ENCODE measurements at regions not wholly inside any gene's neighbourhood (a gene's known extent, or its start where the extent isn't known, plus 50 kb on each side); places are given as distances from the start of the nearest gene placed in this dataset.

DNA sequence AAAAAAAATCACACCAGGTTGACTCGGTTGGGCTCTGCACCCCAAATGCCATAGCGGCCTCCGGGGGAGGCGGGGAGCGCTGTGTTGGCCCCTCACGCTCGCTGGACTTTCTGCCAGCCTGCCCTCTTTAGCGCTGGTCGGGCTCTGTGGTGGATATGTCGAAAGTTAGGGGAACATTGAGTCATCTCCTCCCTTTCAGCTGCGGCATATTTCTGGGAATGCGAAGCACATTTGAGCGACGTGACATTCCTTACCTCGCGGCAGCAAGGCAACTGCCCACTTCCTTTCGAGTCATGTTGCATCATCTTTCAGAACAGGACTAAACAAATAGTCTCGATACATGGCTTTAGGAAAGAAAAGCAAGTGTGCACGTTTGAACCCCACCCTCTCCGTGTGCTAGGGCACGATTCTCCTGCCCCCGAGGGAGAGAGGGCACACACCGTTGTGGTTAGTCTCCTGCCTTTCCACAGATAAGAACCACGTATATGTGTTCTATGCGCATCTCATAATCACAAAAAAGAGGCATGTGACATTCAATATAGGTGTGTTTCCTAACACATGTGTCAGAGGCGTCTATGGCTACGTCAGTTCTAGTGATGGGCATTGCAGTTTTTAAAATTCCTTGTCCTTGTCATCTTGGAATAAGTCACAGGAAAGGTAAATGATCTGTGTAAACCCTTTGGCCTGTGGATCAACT, 105.9 kb upstream of the SLC45A1 start (continued):
- TF ChIP-seq ZNF501 (CRISPR knock-in tag; IDR thresholded peaks at IDR 0.05): no peak; the same call in 1 of the 2 replicates
- TF ChIP-seq, protein P1, sequence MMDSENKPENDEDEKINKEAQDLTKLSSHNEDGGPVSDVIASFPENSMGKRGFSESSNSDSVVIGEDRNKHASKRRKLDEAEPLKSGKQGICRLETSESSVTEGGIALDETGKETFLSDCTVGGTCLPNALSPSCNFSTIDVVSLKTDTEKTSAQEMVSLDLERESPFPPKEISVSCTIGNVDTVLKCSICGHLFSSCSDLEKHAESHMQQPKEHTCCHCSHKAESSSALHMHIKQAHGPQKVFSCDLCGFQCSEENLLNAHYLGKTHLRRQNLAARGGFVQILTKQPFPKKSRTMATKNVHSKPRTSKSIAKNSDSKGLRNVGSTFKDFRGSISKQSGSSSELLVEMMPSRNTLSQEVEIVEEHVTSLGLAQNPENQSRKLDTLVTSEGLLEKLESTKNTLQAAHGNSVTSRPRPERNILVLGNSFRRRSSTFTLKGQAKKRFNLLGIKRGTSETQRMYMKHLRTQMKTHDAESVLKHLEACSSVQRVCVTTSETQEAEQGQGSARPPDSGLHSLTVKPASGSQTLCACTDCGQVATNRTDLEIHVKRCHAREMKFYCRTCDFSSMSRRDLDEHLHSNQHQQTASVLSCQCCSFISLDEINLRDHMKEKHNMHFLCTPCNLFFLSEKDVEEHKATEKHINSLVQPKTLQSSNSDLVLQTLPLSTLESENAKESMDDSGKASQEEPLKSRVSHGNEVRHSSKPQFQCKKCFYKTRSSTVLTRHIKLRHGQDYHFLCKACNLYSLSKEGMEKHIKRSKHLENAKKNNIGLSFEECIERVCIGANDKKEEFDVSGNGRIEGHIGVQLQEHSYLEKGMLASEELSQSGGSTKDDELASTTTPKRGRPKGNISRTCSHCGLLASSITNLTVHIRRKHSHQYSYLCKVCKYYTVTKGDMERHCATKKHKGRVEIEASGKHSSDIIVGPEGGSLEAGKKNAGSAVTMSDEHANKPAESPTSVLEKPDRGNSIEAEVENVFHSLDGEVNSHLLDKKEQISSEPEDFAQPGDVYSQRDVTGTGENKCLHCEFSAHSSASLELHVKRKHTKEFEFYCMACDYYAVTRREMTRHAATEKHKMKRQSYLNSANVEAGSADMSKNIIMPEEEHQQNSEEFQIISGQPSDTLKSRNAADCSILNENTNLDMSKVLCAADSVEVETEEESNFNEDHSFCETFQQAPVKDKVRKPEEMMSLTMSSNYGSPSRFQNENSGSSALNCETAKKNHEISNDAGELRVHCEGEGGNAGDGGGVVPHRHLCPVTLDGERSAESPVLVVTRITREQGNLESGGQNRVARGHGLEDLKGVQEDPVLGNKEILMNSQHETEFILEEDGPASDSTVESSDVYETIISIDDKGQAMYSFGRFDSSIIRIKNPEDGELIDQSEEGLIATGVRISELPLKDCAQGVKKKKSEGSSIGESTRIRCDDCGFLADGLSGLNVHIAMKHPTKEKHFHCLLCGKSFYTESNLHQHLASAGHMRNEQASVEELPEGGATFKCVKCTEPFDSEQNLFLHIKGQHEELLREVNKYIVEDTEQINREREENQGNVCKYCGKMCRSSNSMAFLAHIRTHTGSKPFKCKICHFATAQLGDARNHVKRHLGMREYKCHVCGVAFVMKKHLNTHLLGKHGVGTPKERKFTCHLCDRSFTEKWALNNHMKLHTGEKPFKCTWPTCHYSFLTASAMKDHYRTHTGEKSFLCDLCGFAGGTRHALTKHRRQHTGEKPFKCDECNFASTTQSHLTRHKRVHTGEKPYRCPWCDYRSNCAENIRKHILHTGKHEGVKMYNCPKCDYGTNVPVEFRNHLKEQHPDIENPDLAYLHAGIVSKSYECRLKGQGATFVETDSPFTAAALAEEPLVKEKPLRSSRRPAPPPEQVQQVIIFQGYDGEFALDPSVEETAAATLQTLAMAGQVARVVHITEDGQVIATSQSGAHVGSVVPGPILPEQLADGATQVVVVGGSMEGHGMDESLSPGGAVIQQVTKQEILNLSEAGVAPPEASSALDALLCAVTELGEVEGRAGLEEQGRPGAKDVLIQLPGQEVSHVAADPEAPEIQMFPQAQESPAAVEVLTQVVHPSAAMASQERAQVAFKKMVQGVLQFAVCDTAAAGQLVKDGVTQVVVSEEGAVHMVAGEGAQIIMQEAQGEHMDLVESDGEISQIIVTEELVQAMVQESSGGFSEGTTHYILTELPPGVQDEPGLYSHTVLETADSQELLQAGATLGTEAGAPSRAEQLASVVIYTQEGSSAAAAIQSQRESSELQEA (CRISPR knock-in tag; IDR thresholded peaks at IDR 0.05; ENCODE audit: not compliant biosample characterization): no peak
- TF ChIP-seq NR2F2 (IDR thresholded peaks at IDR 0.05; ENCODE audit: borderline replicate concordance, low read depth): peak; percentile 79; the same call in 1 of the 2 replicates
- TF ChIP-seq ZNF550 (CRISPR knock-in tag; IDR thresholded peaks at IDR 0.05; ENCODE audit: borderline replicate concordance): no peak
- no peak for TF ChIP-seq MTF1 (CRISPR knock-in tag; IDR thresholded peaks at IDR 0.05)
- peak; percentile 98 for TF ChIP-seq FOSL2 (CRISPR knock-in tag; IDR thresholded peaks at IDR 0.05)
- no peak for TF ChIP-seq EED (CRISPR knock-in tag; IDR thresholded peaks at IDR 0.05)
- TF ChIP-seq, protein P2, sequence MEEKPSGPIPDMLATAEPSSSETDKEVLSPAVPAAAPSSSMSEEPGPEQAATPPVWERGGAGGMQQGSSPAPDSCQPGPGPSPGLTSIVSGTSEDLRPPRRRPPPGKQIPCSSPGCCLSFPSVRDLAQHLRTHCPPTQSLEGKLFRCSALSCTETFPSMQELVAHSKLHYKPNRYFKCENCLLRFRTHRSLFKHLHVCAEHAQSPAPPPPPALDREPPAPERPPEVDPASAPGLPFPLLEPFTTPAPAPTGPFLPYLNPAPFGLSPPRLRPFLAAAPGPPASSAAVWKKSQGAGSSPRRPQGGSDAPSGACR (CRISPR knock-in tag; IDR thresholded peaks at IDR 0.05): peak; percentile 95
- peak; percentile 34 to 79; a peak in 3 of 4 replicates for TF ChIP-seq NR2F1 (CRISPR knock-in tag; IDR thresholded peaks at IDR 0.05)
- TF ChIP-seq ZNF33B (CRISPR knock-in tag; IDR thresholded peaks at IDR 0.05): no peak
- TF ChIP-seq EEA1 (CRISPR knock-in tag; IDR thresholded peaks at IDR 0.05; ENCODE audit: borderline replicate concordance): no peak; the same call in 1 of the 2 replicates
- no peak for TF ChIP-seq HNRNPK (IDR thresholded peaks at IDR 0.05; ENCODE audit: low read depth, low read length, poor library complexity, severe bottlenecking)
- TF ChIP-seq ZNF34 (CRISPR knock-in tag; IDR thresholded peaks at IDR 0.05; ENCODE audit: borderline replicate concordance): peak; percentile 75; the same call in 1 of the 2 replicates
- peak; percentile 72; the same call in 1 of the 2 replicates for TF ChIP-seq NFKB2 (CRISPR knock-in tag; IDR thresholded peaks at IDR 0.05; ENCODE audit: borderline replicate concordance)
- peak; percentile 79 for TF ChIP-seq KLF9 (CRISPR knock-in tag; IDR thresholded peaks at IDR 0.05; ENCODE audit: low read depth)
- no peak for TF ChIP-seq NCOA5 (CRISPR knock-in tag; IDR thresholded peaks at IDR 0.05)
- TF ChIP-seq ZFP62 (CRISPR knock-in tag; IDR thresholded peaks at IDR 0.05): no peak
- TF ChIP-seq ZNF607 (CRISPR knock-in tag; IDR thresholded peaks at IDR 0.05; ENCODE audit: borderline replicate concordance): no peak
- TF ChIP-seq KLF15 (CRISPR knock-in tag; IDR thresholded peaks at IDR 0.05; ENCODE audit: borderline replicate concordance): no peak
- 0 out of 2 replicates have a peak, but pooled peaks have one; percentile 56 for TF ChIP-seq ZNF670 (CRISPR knock-in tag; IDR thresholded peaks at IDR 0.05; ENCODE audit: borderline replicate concordance)
